ENCODE measurements at regions not wholly inside any gene's neighbourhood (a gene's known extent, or its start where the extent isn't known, plus 50 kb on each side); places are given as distances from the start of the nearest gene placed in this dataset.
A peak's percentile ranks its signal among the peaks of the same experiment; 100 is the strongest.
"Not testable (repeated sequence)": the region's sequence is repeated elsewhere in the genome, so short reads cannot be mapped to it uniquely, and the experiment has no call there.

DNA sequence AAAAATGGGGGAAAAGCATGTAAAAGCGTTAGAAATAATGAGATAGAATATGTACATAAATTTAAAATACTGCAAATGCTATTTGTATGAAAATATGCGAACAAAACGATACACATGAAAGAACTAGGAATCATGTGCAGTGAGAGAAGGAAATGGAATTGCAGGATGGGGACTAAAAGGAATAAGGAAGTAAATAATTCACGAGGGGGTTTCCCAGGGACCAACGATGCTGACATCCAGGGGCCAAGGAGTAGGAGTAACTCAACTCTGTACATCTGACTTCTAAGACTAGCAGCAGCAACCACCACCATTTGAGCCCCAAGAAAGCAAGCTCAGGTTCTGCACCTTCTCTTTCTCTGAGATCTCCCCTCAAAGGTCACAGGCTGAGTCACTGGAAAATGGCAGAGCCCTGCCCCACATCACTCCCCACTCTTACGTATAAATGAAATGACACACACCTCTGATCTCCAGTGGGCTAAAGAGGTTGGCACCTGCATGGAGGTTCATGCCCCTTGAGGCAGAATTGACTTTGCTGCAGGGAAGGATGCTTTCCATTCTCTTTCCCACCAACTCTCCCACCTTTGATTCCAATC lies 100.0 kb upstream of the DLG1 start:
- CTCF ChIA-PET, result interaction anchor here (0.7 kb wide), 1 partner anchor 132 kb away, joined by 3 read pairs; no protein-coding TSS in a partner anchor
- Histone ChIP-seq H3K27ac (ENCODE audit: low read length) (no peak overlapping the region), H3K4me3 (ENCODE audit: low read depth in 2 of 2, low read length in 2 of 2) (no peak overlapping the region), H3K9me3 (ENCODE audit: control insufficient read depth, insufficient read depth, low read depth, low read length) (no peaks in the 10 kb centered on the region), H3K4me1 (ENCODE audit: control insufficient read depth, insufficient read depth, low read length) (no peaks in the 10 kb centered on the region), H3K27me3 (ENCODE audit: control insufficient read depth, insufficient read depth, low read length) (no peaks in the 10 kb centered on the region; the same call in 1 of the 2 replicates), H3K36me3 (ENCODE audit: control insufficient read depth, insufficient read depth, low read length) (no peaks in the 10 kb centered on the region)
- DNase-seq (ENCODE audit: low read depth, low spot score) (no peak), ATAC-seq (no peak)
- POLR2A ChIA-PET, result no interaction called here
- intact Hi-C loops (cut with micrococcal nuclease; ENCODE audit: unreplicated experiment) (no loop called here), in situ Hi-C loops (cut with HindIII; ENCODE audit: low pct_unique_long_range_greater_than_20kb, low sequenced_read_pairs) (no loop called here)
- BruUV-seq (replicated peaks), result no TSS peak
- TF ChIP-seq TCF7L2 (IDR thresholded peaks at IDR 0.05; ENCODE audit: low read depth, low read length), result no peak

DNA sequence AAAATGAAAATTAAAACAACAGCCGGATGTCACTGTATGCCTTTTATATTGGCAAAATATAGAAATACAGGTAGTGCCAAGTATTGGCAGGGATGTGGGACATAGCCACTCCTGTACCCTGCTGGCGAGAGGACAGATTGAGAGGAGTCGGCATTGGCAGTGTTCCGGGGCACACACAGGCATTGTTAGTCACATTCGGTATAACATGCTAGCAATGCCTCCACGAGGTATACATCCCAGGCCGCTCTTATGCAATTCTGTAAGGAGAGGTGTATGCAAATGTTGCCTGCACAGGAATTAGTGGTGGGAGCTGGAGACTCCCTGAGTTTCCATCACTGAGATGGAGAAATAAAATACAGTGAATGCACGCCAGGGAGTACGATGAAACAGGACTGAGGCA lies 99.4 kb upstream of the DLG1 start:
- CTCF ChIA-PET, result interaction anchor here (0.7 kb wide), 1 partner anchor 131 kb away, joined by 3 read pairs; no protein-coding TSS in a partner anchor
- H3K27me3 ChIP-seq (ENCODE audit: control insufficient read depth, insufficient read depth, low read length), result peaks cover 3% of the 10 kb centered on the region; the same call in 1 of the 2 replicates
- POLR2A ChIA-PET, result no interaction called here

DNA sequence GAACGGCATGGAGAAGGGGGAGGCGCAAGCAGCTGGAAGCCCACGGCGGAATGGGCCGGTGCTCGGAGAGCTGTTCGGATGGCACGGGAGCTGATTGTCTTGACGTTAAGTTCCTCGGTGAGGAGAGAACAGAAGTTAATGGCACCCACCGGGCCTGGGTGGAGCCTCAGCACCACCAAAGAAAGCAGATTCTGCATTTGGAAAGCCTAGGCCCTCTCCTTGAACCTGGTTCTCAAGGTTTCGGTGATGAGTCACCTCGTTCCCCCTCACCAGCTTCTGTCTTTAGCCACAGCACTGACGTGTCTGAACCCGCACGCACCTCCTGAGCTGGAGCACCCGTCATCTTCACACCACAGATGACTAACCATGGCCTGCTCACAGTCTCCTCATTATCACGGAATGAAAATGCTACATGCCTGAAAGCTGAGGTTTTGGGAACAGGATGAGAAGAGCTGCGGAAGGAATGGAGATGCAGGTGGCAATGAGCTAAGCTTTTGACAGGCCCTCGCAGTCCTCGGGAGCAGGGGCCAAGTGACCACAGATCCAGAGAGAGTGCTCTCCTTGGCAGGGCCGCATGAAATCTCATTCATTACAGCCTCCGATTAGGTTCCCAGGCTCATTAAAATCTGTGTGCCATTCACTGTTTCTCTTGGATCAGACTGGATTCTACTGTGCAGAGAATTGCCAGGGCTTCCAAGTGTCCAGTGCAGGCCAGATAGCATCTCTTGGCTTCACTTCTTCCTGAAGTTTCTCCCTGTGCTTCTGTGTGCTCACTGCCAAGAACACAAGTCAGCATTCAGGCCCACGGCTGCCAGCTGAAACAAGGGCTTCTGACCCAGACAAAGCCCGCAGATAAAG lies 96.3 kb upstream of the DLG1 start:
- peak; percentile 92 for DNase-seq (ENCODE audit: low read depth, low spot score)
- ChIA-PET CTCF (no interaction called here), POLR2A (no interaction called here)
- Histone ChIP-seq H3K36me3 (ENCODE audit: control insufficient read depth, insufficient read depth, low read length) (no peaks in the 10 kb centered on the region), H3K27ac (ENCODE audit: low read length) (no peak overlapping the region), H3K4me1 (ENCODE audit: control insufficient read depth, insufficient read depth, low read length) (no peaks in the 10 kb centered on the region), H3K27me3 (ENCODE audit: control insufficient read depth, insufficient read depth, low read length) (peaks cover 15% of the 10 kb centered on the region), H3K4me3 (ENCODE audit: low read depth in 2 of 2, low read length in 2 of 2) (no peak overlapping the region), H3K9me3 (ENCODE audit: control insufficient read depth, insufficient read depth, low read depth, low read length) (no peaks in the 10 kb centered on the region)
- TF ChIP-seq POLR2AphosphoS5 (IDR thresholded peaks at IDR 0.05; ENCODE audit: low read depth, low read length) (no peak), TCF7L2 (IDR thresholded peaks at IDR 0.05; ENCODE audit: low read depth, low read length) (no peak), SIN3A (IDR thresholded peaks at IDR 0.05; ENCODE audit: borderline replicate concordance, insufficient read depth, low read depth, low read length) (no peak)
- TF ChIP-seq, protein P1, sequence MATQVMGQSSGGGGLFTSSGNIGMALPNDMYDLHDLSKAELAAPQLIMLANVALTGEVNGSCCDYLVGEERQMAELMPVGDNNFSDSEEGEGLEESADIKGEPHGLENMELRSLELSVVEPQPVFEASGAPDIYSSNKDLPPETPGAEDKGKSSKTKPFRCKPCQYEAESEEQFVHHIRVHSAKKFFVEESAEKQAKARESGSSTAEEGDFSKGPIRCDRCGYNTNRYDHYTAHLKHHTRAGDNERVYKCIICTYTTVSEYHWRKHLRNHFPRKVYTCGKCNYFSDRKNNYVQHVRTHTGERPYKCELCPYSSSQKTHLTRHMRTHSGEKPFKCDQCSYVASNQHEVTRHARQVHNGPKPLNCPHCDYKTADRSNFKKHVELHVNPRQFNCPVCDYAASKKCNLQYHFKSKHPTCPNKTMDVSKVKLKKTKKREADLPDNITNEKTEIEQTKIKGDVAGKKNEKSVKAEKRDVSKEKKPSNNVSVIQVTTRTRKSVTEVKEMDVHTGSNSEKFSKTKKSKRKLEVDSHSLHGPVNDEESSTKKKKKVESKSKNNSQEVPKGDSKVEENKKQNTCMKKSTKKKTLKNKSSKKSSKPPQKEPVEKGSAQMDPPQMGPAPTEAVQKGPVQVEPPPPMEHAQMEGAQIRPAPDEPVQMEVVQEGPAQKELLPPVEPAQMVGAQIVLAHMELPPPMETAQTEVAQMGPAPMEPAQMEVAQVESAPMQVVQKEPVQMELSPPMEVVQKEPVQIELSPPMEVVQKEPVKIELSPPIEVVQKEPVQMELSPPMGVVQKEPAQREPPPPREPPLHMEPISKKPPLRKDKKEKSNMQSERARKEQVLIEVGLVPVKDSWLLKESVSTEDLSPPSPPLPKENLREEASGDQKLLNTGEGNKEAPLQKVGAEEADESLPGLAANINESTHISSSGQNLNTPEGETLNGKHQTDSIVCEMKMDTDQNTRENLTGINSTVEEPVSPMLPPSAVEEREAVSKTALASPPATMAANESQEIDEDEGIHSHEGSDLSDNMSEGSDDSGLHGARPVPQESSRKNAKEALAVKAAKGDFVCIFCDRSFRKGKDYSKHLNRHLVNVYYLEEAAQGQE (IDR thresholded peaks at IDR 0.05; ENCODE audit: insufficient read depth in 1 of 2, low read depth in 2 of 2, low read length in 1 of 2), result no peak
- TF ChIP-seq, protein P2, sequence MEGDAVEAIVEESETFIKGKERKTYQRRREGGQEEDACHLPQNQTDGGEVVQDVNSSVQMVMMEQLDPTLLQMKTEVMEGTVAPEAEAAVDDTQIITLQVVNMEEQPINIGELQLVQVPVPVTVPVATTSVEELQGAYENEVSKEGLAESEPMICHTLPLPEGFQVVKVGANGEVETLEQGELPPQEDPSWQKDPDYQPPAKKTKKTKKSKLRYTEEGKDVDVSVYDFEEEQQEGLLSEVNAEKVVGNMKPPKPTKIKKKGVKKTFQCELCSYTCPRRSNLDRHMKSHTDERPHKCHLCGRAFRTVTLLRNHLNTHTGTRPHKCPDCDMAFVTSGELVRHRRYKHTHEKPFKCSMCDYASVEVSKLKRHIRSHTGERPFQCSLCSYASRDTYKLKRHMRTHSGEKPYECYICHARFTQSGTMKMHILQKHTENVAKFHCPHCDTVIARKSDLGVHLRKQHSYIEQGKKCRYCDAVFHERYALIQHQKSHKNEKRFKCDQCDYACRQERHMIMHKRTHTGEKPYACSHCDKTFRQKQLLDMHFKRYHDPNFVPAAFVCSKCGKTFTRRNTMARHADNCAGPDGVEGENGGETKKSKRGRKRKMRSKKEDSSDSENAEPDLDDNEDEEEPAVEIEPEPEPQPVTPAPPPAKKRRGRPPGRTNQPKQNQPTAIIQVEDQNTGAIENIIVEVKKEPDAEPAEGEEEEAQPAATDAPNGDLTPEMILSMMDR (IDR thresholded peaks at IDR 0.05), result no peak
- intact Hi-C loops (cut with micrococcal nuclease; ENCODE audit: unreplicated experiment) (no loop called here), in situ Hi-C loops (cut with HindIII; ENCODE audit: low pct_unique_long_range_greater_than_20kb, low sequenced_read_pairs) (no loop called here)
- BruUV-seq (replicated peaks), result no TSS peak
- ATAC-seq, result peak; percentile 75

More for the DNA sequence above, 99.4 kb upstream of the DLG1 start:
- no peak overlapping the region for H3K4me3 ChIP-seq (ENCODE audit: low read depth in 2 of 2, low read length in 2 of 2)
- no TSS peak for BruUV-seq (replicated peaks)
- in situ Hi-C loops (cut with HindIII; ENCODE audit: low pct_unique_long_range_greater_than_20kb, low sequenced_read_pairs) (no loop called here), intact Hi-C loops (cut with micrococcal nuclease; ENCODE audit: unreplicated experiment) (no loop called here)
- no peaks in the 10 kb centered on the region for H3K4me1 ChIP-seq (ENCODE audit: control insufficient read depth, insufficient read depth, low read length)
- no peak for TF ChIP-seq TCF7L2 (IDR thresholded peaks at IDR 0.05; ENCODE audit: low read depth, low read length)
- H3K27ac ChIP-seq (ENCODE audit: low read length), result no peak overlapping the region
- no peaks in the 10 kb centered on the region for H3K36me3 ChIP-seq (ENCODE audit: control insufficient read depth, insufficient read depth, low read length)
- H3K9me3 ChIP-seq (ENCODE audit: control insufficient read depth, insufficient read depth, low read depth, low read length), result no peaks in the 10 kb centered on the region
- no peak for ATAC-seq
- no peak for DNase-seq (ENCODE audit: low read depth, low spot score)

DNA sequence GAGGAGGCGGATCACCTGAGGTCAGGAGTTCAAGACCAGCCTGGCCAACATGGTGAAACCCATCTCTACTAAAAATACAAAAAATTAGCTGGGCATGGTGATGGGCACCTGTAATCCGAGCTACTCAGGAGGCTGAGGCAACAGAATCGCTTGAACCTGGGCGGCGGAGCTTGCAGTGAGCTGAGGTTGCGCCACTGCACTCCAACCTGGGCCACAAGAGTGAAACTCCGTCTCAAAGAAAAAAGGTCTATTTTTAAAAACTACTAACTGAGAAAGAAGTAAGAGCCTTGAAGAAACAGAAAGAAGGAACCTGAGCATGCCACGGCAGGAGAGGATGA lies 95.7 kb upstream of the DLG1 start:
- DNase-seq (ENCODE audit: low read depth, low spot score); H3K36me3 ChIP-seq (ENCODE audit: control insufficient read depth, insufficient read depth, low read length); in situ Hi-C loops (cut with HindIII; ENCODE audit: low pct_unique_long_range_greater_than_20kb, low sequenced_read_pairs); H3K9me3 ChIP-seq (ENCODE audit: control insufficient read depth, insufficient read depth, low read depth, low read length); H3K27ac ChIP-seq (ENCODE audit: low read length); CTCF ChIA-PET; H3K4me3 ChIP-seq (ENCODE audit: low read depth in 2 of 2, low read length in 2 of 2); POLR2A ChIA-PET; intact Hi-C loops (cut with micrococcal nuclease; ENCODE audit: unreplicated experiment); ATAC-seq; H3K4me1 ChIP-seq (ENCODE audit: control insufficient read depth, insufficient read depth, low read length); BruUV-seq (replicated peaks): not testable (repeated sequence)
- H3K27me3 ChIP-seq (ENCODE audit: control insufficient read depth, insufficient read depth, low read length), result peaks cover 17% of the 10 kb centered on the region

Measured in Panc1 (cell line).